ENCODE measurements at regions not wholly inside any gene's neighbourhood (a gene's known extent, or its start where the extent isn't known, plus 50 kb on each side); places are given as distances from the start of the nearest gene placed in this dataset.

GRCh38 chr5:118233606-118234005 lies 754.7 kb downstream of the DTWD2 start:
- DNase-seq (ENCODE audit: low read depth in 3 of 3, low spot score in 2 of 3): no peak

- no peak for DNase-seq (ENCODE audit: low read depth in 3 of 3, low spot score in 2 of 3)
Measured at GRCh38 chr5:118228489-118228888, 759.9 kb downstream of the DTWD2 start.

GRCh38 chr5:118224546-118224945 lies 763.8 kb downstream of the DTWD2 start:
- no peak for DNase-seq (ENCODE audit: low read depth in 3 of 3, low spot score in 2 of 3)

- no peak for DNase-seq (ENCODE audit: low read depth in 3 of 3, low spot score in 2 of 3)
Measured at GRCh38 chr5:118220556-118221195, 767.7 kb downstream of the DTWD2 start.

- DNase-seq (ENCODE audit: low read depth in 3 of 3, low spot score in 2 of 3): no peak
Measured at GRCh38 chr5:118211606-118212005, 776.7 kb downstream of the DTWD2 start.

- DNase-seq (ENCODE audit: low read depth in 3 of 3, low spot score in 2 of 3): no peak
Measured at GRCh38 chr5:118208031-118208453, 780.3 kb downstream of the DTWD2 start.

- DNase-seq (ENCODE audit: low read depth in 3 of 3, low spot score in 2 of 3): no peak
Measured at GRCh38 chr5:118199801-118200200, 788.5 kb downstream of the DTWD2 start.

GRCh38 chr5:118196229-118196628 lies 792.1 kb downstream of the DTWD2 start:
- DNase-seq (ENCODE audit: low read depth in 3 of 3, low spot score in 2 of 3): no peak

- DNase-seq (ENCODE audit: low read depth in 3 of 3, low spot score in 2 of 3): no peak
Measured at GRCh38 chr5:118195211-118195610, 793.1 kb downstream of the DTWD2 start.

- DNase-seq (ENCODE audit: low read depth in 3 of 3, low spot score in 2 of 3): no peak
Measured at GRCh38 chr5:118193194-118193905, 795.0 kb downstream of the DTWD2 start.

- DNase-seq (ENCODE audit: low read depth in 3 of 3, low spot score in 2 of 3): no peak
Measured at GRCh38 chr5:118185018-118185417, 803.3 kb downstream of the DTWD2 start.

GRCh38 chr5:118176146-118176545 lies 812.2 kb downstream of the DTWD2 start:
- DNase-seq (ENCODE audit: low read depth in 3 of 3, low spot score in 2 of 3): no peak

GRCh38 chr5:118174671-118175070 lies 813.7 kb downstream of the DTWD2 start:
- no peak for DNase-seq (ENCODE audit: low read depth in 3 of 3, low spot score in 2 of 3)

GRCh38 chr5:118173340-118173739 lies 815.0 kb downstream of the DTWD2 start:
- no peak for DNase-seq (ENCODE audit: low read depth in 3 of 3, low spot score in 2 of 3)

GRCh38 chr5:118165619-118166018 lies 822.7 kb downstream of the DTWD2 start:
- no peak for DNase-seq (ENCODE audit: low read depth in 3 of 3, low spot score in 2 of 3)

- DNase-seq (ENCODE audit: low read depth in 3 of 3, low spot score in 2 of 3): no peak
Measured at GRCh38 chr5:118156181-118156580, 832.2 kb downstream of the DTWD2 start.

- no peak for DNase-seq (ENCODE audit: low read depth in 3 of 3, low spot score in 2 of 3)
Measured at GRCh38 chr5:118146824-118147223, 841.5 kb downstream of the DTWD2 start.

GRCh38 chr5:118144540-118144939 lies 843.8 kb downstream of the DTWD2 start:
- no peak for DNase-seq (ENCODE audit: low read depth in 3 of 3, low spot score in 2 of 3)

- DNase-seq (ENCODE audit: low read depth in 3 of 3, low spot score in 2 of 3): no peak
Measured at GRCh38 chr5:118139361-118139760, 849.0 kb downstream of the DTWD2 start.

GRCh38 chr5:118126159-118126558 lies 862.2 kb downstream of the DTWD2 start:
- DNase-seq (ENCODE audit: low read depth in 3 of 3, low spot score in 2 of 3): no peak

GRCh38 chr5:118125687-118126086 lies 862.7 kb downstream of the DTWD2 start:
- DNase-seq (ENCODE audit: low read depth in 3 of 3, low spot score in 2 of 3): no peak

- DNase-seq (ENCODE audit: low read depth in 3 of 3, low spot score in 2 of 3): no peak
Measured at GRCh38 chr5:118121258-118121657, 867.1 kb downstream of the DTWD2 start.
